OCI-LY1 (cell line): ENCODE measurements at regions not wholly inside any gene's neighbourhood (a gene's known extent, or its start where the extent isn't known, plus 50 kb on each side); places are given as distances from the start of the nearest gene placed in this dataset.

Experiments used
- H2AFZ ChIP-seq: fragments of 200-600 bp; sonication (generic), shearing (Covaris generic); 2 replicates; pipeline ENCODE4 v1.6.0; 2014; ENCODE audit warnings: antibody characterized with exemption, mild to moderate bottlenecking, low read length
- H3F3A ChIP-seq: fragments of 200-600 bp; sonication (generic), shearing (Covaris generic); 2 replicates; pipeline ENCODE4 v1.6.0; 2014; ENCODE audit warnings: mild to moderate bottlenecking, antibody characterized with exemption, low read length, moderate library complexity; ENCODE audit not compliant: insufficient read depth
- H3K27ac ChIP-seq: fragments of 200-600 bp; sonication (generic); 2 replicates; pipeline ENCODE4 v1.5.1; 2014; ENCODE audit warnings: low read length, mixed run types, mild to moderate bottlenecking, low read depth; ENCODE audit not compliant: poor library complexity, severe bottlenecking
- H3K27me3 ChIP-seq: fragments of 200-600 bp; sonication (generic); 2 replicates; pipeline ENCODE4 v1.6.0; 2014; ENCODE audit warnings: antibody characterized with exemption, mild to moderate bottlenecking, low read length, moderate library complexity; ENCODE audit not compliant: insufficient read depth
- H3K36me3 ChIP-seq: fragments of 200-600 bp; sonication (generic); 2 replicates; pipeline ENCODE4 v1.6.1; 2014; ENCODE audit warnings: mild to moderate bottlenecking, antibody characterized with exemption, low read length, moderate library complexity, mixed read lengths; ENCODE audit not compliant: insufficient read depth
- H3K4me1 ChIP-seq: fragments of 200-600 bp; sonication (generic); 2 replicates; pipeline ENCODE4 v1.5.1; 2014; ENCODE audit warnings: mild to moderate bottlenecking, low read length, moderate library complexity; ENCODE audit not compliant: insufficient read depth, severe bottlenecking
- H3K4me2 ChIP-seq: fragments of 200-600 bp; sonication (generic), shearing (Covaris generic); 2 replicates; pipeline ENCODE4 v1.6.1; 2014; ENCODE audit warnings: low read length
- H3K4me3 ChIP-seq: fragments of 200-600 bp; sonication (generic); 2 replicates; pipeline ENCODE4 v1.5.1; 2014; ENCODE audit warnings: low read length, low read depth, mild to moderate bottlenecking, mixed read lengths; ENCODE audit not compliant: poor library complexity, severe bottlenecking
- H3K79me2 ChIP-seq: fragments of 200-600 bp; shearing (Covaris generic); 2 replicates; pipeline ENCODE4 v1.6.1; 2016; ENCODE audit warnings: mixed run types, low read length, mixed read lengths; ENCODE audit not compliant: insufficient read depth
- H3K9ac ChIP-seq: fragments of 200-600 bp; sonication (generic), shearing (Covaris generic); 2 replicates; pipeline ENCODE4 v1.6.1; 2014; ENCODE audit warnings: mild to moderate bottlenecking, low read length, mixed read lengths
- H3K9me2 ChIP-seq: fragments of 200-600 bp; sonication (generic), shearing (Covaris generic); 2 replicates; pipeline ENCODE4 v1.6.1; 2014; ENCODE audit warnings: low read depth, mild to moderate bottlenecking, low read length, mixed read lengths
- H3K9me3 ChIP-seq: fragments of 200-600 bp; shearing (Covaris generic); 2 replicates; pipeline ENCODE4 v1.6.1; 2014; ENCODE audit warnings: low read length, mixed read lengths
- H4K20me1 ChIP-seq: fragments of 200-600 bp; sonication (generic), shearing (Covaris generic); 2 replicates; pipeline ENCODE4 v1.6.0; 2016; ENCODE audit warnings: mild to moderate bottlenecking, low read length; ENCODE audit not compliant: insufficient read depth
- CTCF ChIP-seq: fragments of 200-600 bp; sonication (generic), shearing (Covaris generic); IDR thresholded peaks from 2 replicates; pipeline ENCODE4 v1.5.1; 2017; ENCODE audit warnings: mild to moderate bottlenecking, antibody characterized with exemption, low read length, moderate library complexity, mixed read lengths
- EZH2 ChIP-seq: fragments of 200-600 bp; sonication (generic), shearing (Covaris generic); IDR thresholded peaks from 2 replicates; pipeline ENCODE4 v1.8.0; 2017; ENCODE audit warnings: borderline replicate concordance, mixed run types, mild to moderate bottlenecking, antibody characterized with exemption, low read length, moderate library complexity, mixed read lengths

GRCh38 chr12:67217647-67218046 lies 51.5 kb upstream of the CAND1 start:
- Histone ChIP-seq H3K4me2 (no peak overlapping the region), H3K4me3 (no peak overlapping the region), H3K9ac (no peak overlapping the region), H3K27ac (no peak overlapping the region), H3K27me3 (no peaks in the 10 kb centered on the region), H3K79me2 (no peaks in the 10 kb centered on the region), H3K36me3 (no peaks in the 10 kb centered on the region), H2AFZ (no peak overlapping the region), H3K9me2 (no peaks in the 10 kb centered on the region), H3K4me1 (no peaks in the 10 kb centered on the region), H3F3A (no peaks in the 10 kb centered on the region), H3K9me3 (no peaks in the 10 kb centered on the region), H4K20me1 (no peaks in the 10 kb centered on the region)
- TF ChIP-seq EZH2 (no peak), CTCF (no peak)
